Adrenal gland (tissue), 5 donors: ENCODE measurements at regions not wholly inside any gene's neighbourhood (a gene's known extent, or its start where the extent isn't known, plus 50 kb on each side); places are given as distances from the start of the nearest gene placed in this dataset.

Experiments
- CTCF ChIP-seq, 6 experiments: fragments of 450-650 bp in 4 of 6; fragments of 200-600 bp in 2 of 6; sonication (generic) in 1 of 6; IDR thresholded peaks; 1 replicate in 5 of 6; 2 replicates in 1 of 6; pipeline versions ENCODE4 v1.5.1 to v1.8.0; 2016 to 2021; ENCODE audit warnings: antibody characterized with exemption in 6 of 6, mild to moderate bottlenecking in 2 of 6, moderate library complexity in 1 of 6
- POLR2A ChIP-seq, 2 donors: fragments of 450-650 bp; IDR thresholded peaks; one replicate each; pipeline ENCODE4 v1.6.1; 2017; ENCODE audit warnings: antibody characterized with exemption in 2 of 2, mild to moderate bottlenecking in 2 of 2, moderate library complexity in 1 of 2
- donor health status: DM: no; HTN: no; CAD: no.

GRCh38 chr10:130871406-130871805 is 440.1 kb downstream of the TCERG1L start:
- TF ChIP-seq CTCF (IDR thresholded peaks at IDR 0.05) (no peak), POLR2A (IDR thresholded peaks at IDR 0.05) (no peak)
